GM18498 (cell line): ENCODE measurements at regions not wholly inside any gene's neighbourhood (a gene's known extent, or its start where the extent isn't known, plus 50 kb on each side); places are given as distances from the start of the nearest gene placed in this dataset.
"Not testable (repeated sequence)": the region's sequence is repeated elsewhere in the genome, so short reads cannot be mapped to it uniquely, and the experiment has no call there.

Source experiments
- ATAC-seq: cut with Tn5 transposase; IDR thresholded peaks from one replicate; pipeline ENCODE4 v1.9.1; 2021; ENCODE audit warnings: mild to moderate bottlenecking, moderate library complexity; ENCODE audit not compliant: unreplicated experiment

GRCh38 chr4:27343411-27343810 is 482.8 kb downstream of the STIM2 start:
- no peak for ATAC-seq

GRCh38 chr4:27350161-27350560 is 489.5 kb downstream of the STIM2 start:
- no peak for ATAC-seq

- no peak for ATAC-seq
These were observed 496.6 kb downstream of the STIM2 start for GRCh38 chr4:27357283-27357682.

GRCh38 chr4:27358269-27358668 is 497.6 kb downstream of the STIM2 start:
- ATAC-seq = no peak

GRCh38 chr4:27360131-27360530 is 499.5 kb downstream of the STIM2 start:
- ATAC-seq = no peak

GRCh38 chr4:27360790-27361267 is 500.2 kb downstream of the STIM2 start:
- ATAC-seq = no peak

- no peak for ATAC-seq
These were observed 503.9 kb downstream of the STIM2 start for GRCh38 chr4:27364509-27364908.

- ATAC-seq = no peak
These were observed 505.6 kb downstream of the STIM2 start for GRCh38 chr4:27366104-27366823.

- no peak for ATAC-seq
These were observed 508.1 kb downstream of the STIM2 start for GRCh38 chr4:27368781-27369180.

GRCh38 chr4:27381815-27382214 is 521.2 kb downstream of the STIM2 start:
- no peak for ATAC-seq

GRCh38 chr4:27387711-27388110 is 527.1 kb downstream of the STIM2 start:
- no peak for ATAC-seq

- no peak for ATAC-seq
These were observed 537.2 kb downstream of the STIM2 start for GRCh38 chr4:27397886-27398285.

GRCh38 chr4:27398631-27399310 is 538.1 kb downstream of the STIM2 start:
- ATAC-seq = no peak

- no peak for ATAC-seq
These were observed 547.0 kb downstream of the STIM2 start for GRCh38 chr4:27407616-27408015.

GRCh38 chr4:27412613-27413012 is 552.0 kb downstream of the STIM2 start:
- ATAC-seq = no peak

GRCh38 chr4:27414887-27415731 is 554.5 kb downstream of the STIM2 start:
- no peak for ATAC-seq

- ATAC-seq = no peak
These were observed 568.0 kb downstream of the STIM2 start for GRCh38 chr4:27428661-27429060.

- ATAC-seq = no peak
These were observed 568.8 kb downstream of the STIM2 start for GRCh38 chr4:27429364-27429871.

- ATAC-seq = no peak
These were observed 581.5 kb downstream of the STIM2 start for GRCh38 chr4:27442146-27442545.

- not testable (repeated sequence) for ATAC-seq
These were observed 582.0 kb downstream of the STIM2 start for GRCh38 chr4:27442661-27443060.

- ATAC-seq = no peak
These were observed 603.2 kb downstream of the STIM2 start for GRCh38 chr4:27463816-27464215.
